ENCODE measurements at regions not wholly inside any gene's neighbourhood (a gene's known extent, or its start where the extent isn't known, plus 50 kb on each side); places are given as distances from the start of the nearest gene placed in this dataset.

DNA sequence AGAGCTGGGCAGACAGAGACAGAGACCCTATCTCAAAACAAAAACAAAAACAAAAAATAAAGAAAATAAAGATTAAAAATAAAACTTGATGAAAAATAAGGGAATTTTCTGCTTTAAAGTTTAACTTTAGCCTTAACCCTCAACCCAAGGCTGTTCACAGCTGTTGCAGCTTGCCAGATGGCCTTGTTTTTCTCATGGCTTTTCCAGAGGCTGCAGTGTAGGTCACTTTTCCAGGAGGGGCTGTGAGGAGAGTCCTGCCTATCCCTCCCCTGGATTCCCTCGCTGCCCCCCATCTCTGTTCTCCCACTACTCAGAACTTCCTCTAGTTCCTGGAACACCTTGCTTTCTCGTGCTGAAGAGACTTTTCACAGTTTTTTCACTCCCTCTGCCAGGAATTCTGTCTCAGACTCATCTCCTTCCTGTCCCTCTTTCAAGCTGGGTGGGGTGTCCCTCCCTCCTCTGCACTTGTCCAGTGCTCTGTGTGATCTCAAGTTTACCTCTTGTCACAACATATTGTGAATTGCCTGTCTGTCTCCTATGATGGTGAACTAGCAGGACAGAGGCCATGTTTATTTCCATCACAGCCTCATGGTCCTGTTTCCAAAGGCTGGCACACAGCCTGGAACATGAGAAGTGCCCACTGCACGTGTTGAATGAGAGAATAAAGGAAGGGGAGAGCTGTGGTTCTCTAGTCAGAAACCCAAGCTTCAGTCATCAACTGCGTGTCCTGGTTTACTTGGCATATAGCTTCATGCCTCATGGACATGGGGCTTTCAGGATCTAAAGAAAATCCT is 69.9 kb upstream of the MSI2 start:
- in situ Hi-C loops (cut with MboI) = no loop called here
- Histone ChIP-seq H3K4me1 (replicated peaks in 1 of 2; ENCODE audit: control insufficient read depth in 2 of 2, insufficient read depth in 2 of 2, low read length in 2 of 2) (no peaks in the 10 kb centered on the region), H4K20me1 (replicated peaks; ENCODE audit: control insufficient read depth, insufficient read depth, low read length) (no peaks in the 10 kb centered on the region), H3K27ac (ENCODE audit: extremely low read depth, low read depth, low read length) (no peak overlapping the region), H3K4me2 (ENCODE audit: insufficient read depth, low read length) (no peak overlapping the region), H3K79me2 (ENCODE audit: control insufficient read depth, insufficient read depth, low read length) (no peaks in the 10 kb centered on the region), H3K9ac (ENCODE audit: insufficient read depth in 1 of 2, low read depth in 2 of 2, low read length in 2 of 2) (no peak overlapping the region), H3K36me3 (ENCODE audit: control insufficient read depth, insufficient read depth, low read length) (no peaks in the 10 kb centered on the region), H3K27me3 (ENCODE audit: control insufficient read depth in 2 of 2, insufficient read depth in 2 of 2, low read length in 2 of 2) (peaks cover 34% of the 10 kb centered on the region in 2 experiments), H3K9me1 (ENCODE audit: control insufficient read depth, insufficient read depth, low read length) (no peaks in the 10 kb centered on the region), H3K4me3 (no peak overlapping the region), H3K9me3 (replicated peaks; ENCODE audit: control insufficient read depth, insufficient read depth, low read depth, low read length) (no peaks in the 10 kb centered on the region), H2AFZ (ENCODE audit: low read depth, low read length) (no peak overlapping the region)
- DNase-seq (ENCODE audit: extremely low read depth in 1 of 4, low spot score in 3 of 4) (no peak), FAIRE-seq (no peak), ATAC-seq (no peak)
- intact Hi-C loops (cut with micrococcal nuclease) = no loop called here
- BruUV-seq (replicated peaks) = no TSS peak
- POLR2A ChIA-PET = no interaction called here
- WGBS (ENCODE audit: insufficient coverage, low coverage, missing lambda C conversion rate) = 0% methylated on average over 4 of the region's 4 CpGs
- TF ChIP-seq SMARCE1 (IDR thresholded peaks at IDR 0.05) (no peak), BMI1 (IDR thresholded peaks at IDR 0.05; ENCODE audit: low read length) (no peak), CTBP1 (IDR thresholded peaks at IDR 0.05; ENCODE audit: borderline replicate concordance) (no peak), ZNF217 (CRISPR knock-in tag; IDR thresholded peaks at IDR 0.05) (no peak), SMC3 (conservative IDR thresholded peaks at IDR 0.05; ENCODE audit: insufficient read depth, low read depth, low read length) (no peak), NCOR1 (IDR thresholded peaks at IDR 0.05) (no peak), SRF (CRISPR knock-in tag; IDR thresholded peaks at IDR 0.05) (no peak), ZNF311 (CRISPR knock-in tag; IDR thresholded peaks at IDR 0.05) (no peak), ZNF551 (CRISPR knock-in tag; IDR thresholded peaks at IDR 0.05) (no peak), NFATC3 (IDR thresholded peaks at IDR 0.05) (no peak)
- TF ChIP-seq, protein P1, sequence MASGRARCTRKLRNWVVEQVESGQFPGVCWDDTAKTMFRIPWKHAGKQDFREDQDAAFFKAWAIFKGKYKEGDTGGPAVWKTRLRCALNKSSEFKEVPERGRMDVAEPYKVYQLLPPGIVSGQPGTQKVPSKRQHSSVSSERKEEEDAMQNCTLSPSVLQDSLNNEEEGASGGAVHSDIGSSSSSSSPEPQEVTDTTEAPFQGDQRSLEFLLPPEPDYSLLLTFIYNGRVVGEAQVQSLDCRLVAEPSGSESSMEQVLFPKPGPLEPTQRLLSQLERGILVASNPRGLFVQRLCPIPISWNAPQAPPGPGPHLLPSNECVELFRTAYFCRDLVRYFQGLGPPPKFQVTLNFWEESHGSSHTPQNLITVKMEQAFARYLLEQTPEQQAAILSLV (tag; IDR thresholded peaks at IDR 0.05) = no peak
- TF ChIP-seq, protein P2, sequence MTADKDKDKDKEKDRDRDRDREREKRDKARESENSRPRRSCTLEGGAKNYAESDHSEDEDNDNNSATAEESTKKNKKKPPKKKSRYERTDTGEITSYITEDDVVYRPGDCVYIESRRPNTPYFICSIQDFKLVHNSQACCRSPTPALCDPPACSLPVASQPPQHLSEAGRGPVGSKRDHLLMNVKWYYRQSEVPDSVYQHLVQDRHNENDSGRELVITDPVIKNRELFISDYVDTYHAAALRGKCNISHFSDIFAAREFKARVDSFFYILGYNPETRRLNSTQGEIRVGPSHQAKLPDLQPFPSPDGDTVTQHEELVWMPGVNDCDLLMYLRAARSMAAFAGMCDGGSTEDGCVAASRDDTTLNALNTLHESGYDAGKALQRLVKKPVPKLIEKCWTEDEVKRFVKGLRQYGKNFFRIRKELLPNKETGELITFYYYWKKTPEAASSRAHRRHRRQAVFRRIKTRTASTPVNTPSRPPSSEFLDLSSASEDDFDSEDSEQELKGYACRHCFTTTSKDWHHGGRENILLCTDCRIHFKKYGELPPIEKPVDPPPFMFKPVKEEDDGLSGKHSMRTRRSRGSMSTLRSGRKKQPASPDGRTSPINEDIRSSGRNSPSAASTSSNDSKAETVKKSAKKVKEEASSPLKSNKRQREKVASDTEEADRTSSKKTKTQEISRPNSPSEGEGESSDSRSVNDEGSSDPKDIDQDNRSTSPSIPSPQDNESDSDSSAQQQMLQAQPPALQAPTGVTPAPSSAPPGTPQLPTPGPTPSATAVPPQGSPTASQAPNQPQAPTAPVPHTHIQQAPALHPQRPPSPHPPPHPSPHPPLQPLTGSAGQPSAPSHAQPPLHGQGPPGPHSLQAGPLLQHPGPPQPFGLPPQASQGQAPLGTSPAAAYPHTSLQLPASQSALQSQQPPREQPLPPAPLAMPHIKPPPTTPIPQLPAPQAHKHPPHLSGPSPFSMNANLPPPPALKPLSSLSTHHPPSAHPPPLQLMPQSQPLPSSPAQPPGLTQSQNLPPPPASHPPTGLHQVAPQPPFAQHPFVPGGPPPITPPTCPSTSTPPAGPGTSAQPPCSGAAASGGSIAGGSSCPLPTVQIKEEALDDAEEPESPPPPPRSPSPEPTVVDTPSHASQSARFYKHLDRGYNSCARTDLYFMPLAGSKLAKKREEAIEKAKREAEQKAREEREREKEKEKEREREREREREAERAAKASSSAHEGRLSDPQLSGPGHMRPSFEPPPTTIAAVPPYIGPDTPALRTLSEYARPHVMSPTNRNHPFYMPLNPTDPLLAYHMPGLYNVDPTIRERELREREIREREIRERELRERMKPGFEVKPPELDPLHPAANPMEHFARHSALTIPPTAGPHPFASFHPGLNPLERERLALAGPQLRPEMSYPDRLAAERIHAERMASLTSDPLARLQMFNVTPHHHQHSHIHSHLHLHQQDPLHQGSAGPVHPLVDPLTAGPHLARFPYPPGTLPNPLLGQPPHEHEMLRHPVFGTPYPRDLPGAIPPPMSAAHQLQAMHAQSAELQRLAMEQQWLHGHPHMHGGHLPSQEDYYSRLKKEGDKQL (CRISPR knock-in tag; IDR thresholded peaks at IDR 0.05; ENCODE audit: borderline replicate concordance) = no peak
- TF ChIP-seq, protein P3, sequence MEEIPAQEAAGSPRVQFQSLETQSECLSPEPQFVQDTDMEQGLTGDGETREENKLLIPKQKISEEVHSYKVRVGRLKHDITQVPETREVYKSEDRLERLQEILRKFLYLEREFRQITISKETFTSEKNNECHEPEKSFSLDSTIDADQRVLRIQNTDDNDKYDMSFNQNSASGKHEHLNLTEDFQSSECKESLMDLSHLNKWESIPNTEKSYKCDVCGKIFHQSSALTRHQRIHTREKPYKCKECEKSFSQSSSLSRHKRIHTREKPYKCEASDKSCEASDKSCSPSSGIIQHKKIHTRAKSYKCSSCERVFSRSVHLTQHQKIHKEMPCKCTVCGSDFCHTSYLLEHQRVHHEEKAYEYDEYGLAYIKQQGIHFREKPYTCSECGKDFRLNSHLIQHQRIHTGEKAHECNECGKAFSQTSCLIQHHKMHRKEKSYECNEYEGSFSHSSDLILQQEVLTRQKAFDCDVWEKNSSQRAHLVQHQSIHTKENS (CRISPR knock-in tag; IDR thresholded peaks at IDR 0.05) = no peak
- CTCF ChIA-PET (ENCODE audit: low intra/inter-chr PET ratio) = no interaction called here

Data from K562 (cell line).